H1 (cell line): ENCODE measurements at regions not wholly inside any gene's neighbourhood (a gene's known extent, or its start where the extent isn't known, plus 50 kb on each side); places are given as distances from the start of the nearest gene placed in this dataset.

Experiments used
- CTCF ChIA-PET: fragments of 300-600 bp; sonication (Branson Sonifier 250); formaldehyde crosslinking; loops from one replicate; lab custom pipeline; 2021; ENCODE audit not compliant: partially characterized antibody; lab: Charles Lee
- POLR2A ChIA-PET: fragments of 300-600 bp; sonication (Branson Sonifier 250); formaldehyde crosslinking; loops from one replicate; lab custom pipeline; 2021; ENCODE audit warnings: inconsistent platforms; ENCODE audit not compliant: partially characterized antibody; lab: Charles Lee
- DNase-seq, 2 experiments: peaks; one replicate each; pipeline versions ENCODE4 v3.0.0 to v3.0.0-alpha.2; 2010 to 2022; ENCODE audit warnings: low spot score in 2 of 2, low read depth in 1 of 2, mixed read lengths in 1 of 2
- FAIRE-seq: peaks from 2 replicates; lab custom pipeline; 2011; peaks lifted over from hg19 to GRCh38; lab: Jason Lieb, UNC
- H2AFZ ChIP-seq: 2 replicates; pipeline ENCODE4 v1.8.1; 2012; ENCODE audit warnings: low read length, inconsistent platforms
- H2AK5ac ChIP-seq: 2 replicates; pipeline ENCODE4 v1.6.1; 2013; ENCODE audit warnings: low read depth, low read length
- H2BK120ac ChIP-seq: replicated peaks from 2 replicates; pipeline ENCODE3; 2013; ENCODE audit warnings: low read depth, low read length, inconsistent platforms
- H2BK12ac ChIP-seq: 2 replicates; pipeline ENCODE4 v1.6.1; 2013; ENCODE audit warnings: low read depth, low read length
- H2BK15ac ChIP-seq: 2 replicates; pipeline ENCODE4 v1.6.1; 2013; ENCODE audit warnings: low read length
- H2BK20ac ChIP-seq: 2 replicates; pipeline ENCODE4 v1.6.1; 2013; ENCODE audit warnings: low read length
- H2BK5ac ChIP-seq: 2 replicates; pipeline ENCODE4 v1.6.1; 2013; ENCODE audit warnings: low read depth, low read length
- H3K14ac ChIP-seq: 2 replicates; pipeline ENCODE4 v1.6.1; 2013; ENCODE audit warnings: inconsistent platforms; ENCODE audit not compliant: insufficient read length
- H3K18ac ChIP-seq: 2 replicates; pipeline ENCODE4 v1.6.1; 2013; ENCODE audit warnings: low read length; ENCODE audit errors: extremely low read depth
- H3K23ac ChIP-seq: 2 replicates; pipeline ENCODE4 v1.6.1; 2013; ENCODE audit warnings: inconsistent platforms; ENCODE audit not compliant: insufficient read length
- H3K23me2 ChIP-seq: 2 replicates; pipeline ENCODE4 v1.6.1; 2013; ENCODE audit warnings: low read depth, low read length
- H3K27ac ChIP-seq: 2 replicates; pipeline ENCODE4 v1.6.1; 2011; ENCODE audit warnings: low read depth, low read length, inconsistent platforms
- H3K27me3 ChIP-seq, 4 experiments: replicated peaks in 1 of 4; 1 replicate in 1 of 4; 2 replicates in 3 of 4; pipeline versions ENCODE4 v1.6.1 to v1.8.1; 2011 to 2013; ENCODE audit warnings: low read length in 3 of 4, mild to moderate bottlenecking in 3 of 4, inconsistent platforms in 2 of 4, mixed read lengths in 2 of 4, moderate library complexity in 1 of 4; ENCODE audit not compliant: control insufficient read depth in 3 of 4, insufficient read depth in 3 of 4; ENCODE audit errors: extremely low read depth in 1 of 4
- H3K36me3 ChIP-seq, 4 experiments: 2 replicates each; pipeline versions ENCODE4 v1.6.1 to v1.8.1; 2011 to 2013; ENCODE audit warnings: mild to moderate bottlenecking in 4 of 4, low read length in 3 of 4, moderate library complexity in 2 of 4, control low read depth in 1 of 4, inconsistent platforms in 1 of 4; ENCODE audit not compliant: insufficient read depth in 4 of 4, control insufficient read depth in 2 of 4
- H3K4ac ChIP-seq: replicated peaks from 2 replicates; pipeline ENCODE3; 2013; ENCODE audit warnings: low read length, low read depth, mixed read lengths, inconsistent platforms; ENCODE audit not compliant: insufficient read length
- H3K4me1 ChIP-seq, 4 experiments: replicated peaks in 1 of 4; 1 replicate in 1 of 4; 2 replicates in 3 of 4; pipeline versions ENCODE4 v1.6.1 to v1.8.1; 2011 to 2013; ENCODE audit warnings: low read length in 3 of 4, inconsistent platforms in 2 of 4, mixed read lengths in 1 of 4; ENCODE audit not compliant: insufficient read depth in 4 of 4, control insufficient read depth in 3 of 4
- H3K4me2 ChIP-seq, 2 experiments: 2 replicates each; pipeline versions ENCODE4 v1.6.1 to v1.8.1; 2011 to 2013; ENCODE audit warnings: low read depth in 2 of 2, low read length in 2 of 2, control low read depth in 1 of 2, inconsistent platforms in 1 of 2, mild to moderate bottlenecking in 1 of 2; ENCODE audit not compliant: insufficient read depth in 1 of 2
- H3K4me3 ChIP-seq, 4 experiments: fragments of 200-600, 300-600 bp in 1 of 4; sonication (generic), shearing (Covaris generic), sonication (Bioruptor Twin) in 1 of 4; 2 replicates each; pipeline versions ENCODE4 v1.5.1 to v1.8.1; 2011 to 2016; ENCODE audit warnings: low read length in 4 of 4, low read depth in 3 of 4, control low read depth in 2 of 4, inconsistent platforms in 2 of 4, mild to moderate bottlenecking in 2 of 4, mixed read lengths in 1 of 4, moderate library complexity in 1 of 4; ENCODE audit not compliant: insufficient read depth in 2 of 4; ENCODE audit errors: extremely low read depth in 1 of 4
- H3K56ac ChIP-seq: replicated peaks from 2 replicates; pipeline ENCODE3; 2013; ENCODE audit warnings: low read depth, mild to moderate bottlenecking, mixed read lengths, low read length, inconsistent platforms; ENCODE audit not compliant: insufficient read length
- H3K79me1 ChIP-seq: 2 replicates; pipeline ENCODE4 v1.6.1; 2013; ENCODE audit warnings: low read depth, low read length, control low read depth
- H3K79me2 ChIP-seq, 2 experiments: 2 replicates each; pipeline versions ENCODE4 v1.6.1 to v1.8.1; 2012 to 2013; ENCODE audit warnings: low read length in 2 of 2, mild to moderate bottlenecking in 2 of 2, inconsistent platforms in 1 of 2; ENCODE audit not compliant: insufficient read depth in 2 of 2, control insufficient read depth in 1 of 2
- H3K9ac ChIP-seq, 4 experiments: replicated peaks in 1 of 4; 1 replicate in 1 of 4; 2 replicates in 3 of 4; pipeline versions ENCODE4 v1.6.1 to v1.8.1; 2011 to 2013; ENCODE audit warnings: low read depth in 3 of 4, low read length in 3 of 4, control low read depth in 2 of 4, mild to moderate bottlenecking in 2 of 4, moderate library complexity in 2 of 4, inconsistent platforms in 1 of 4; ENCODE audit errors: extremely low read depth in 1 of 4
- H3K9me3 ChIP-seq, 2 experiments: 2 replicates each; pipeline versions ENCODE4 v1.6.1 to v1.8.1; 2012 to 2013; ENCODE audit warnings: mild to moderate bottlenecking in 2 of 2, moderate library complexity in 2 of 2, control low read depth in 1 of 2, inconsistent platforms in 1 of 2, low read depth in 1 of 2, low read length in 1 of 2, mixed read lengths in 1 of 2; ENCODE audit not compliant: insufficient read depth in 2 of 2
- H4K20me1 ChIP-seq, 2 experiments: replicated peaks in 1 of 2; 2 replicates each; pipeline versions ENCODE3 to v1.8.1; 2011 to 2013; ENCODE audit warnings: inconsistent platforms in 2 of 2, low read length in 2 of 2, mild to moderate bottlenecking in 1 of 2; ENCODE audit not compliant: insufficient read depth in 2 of 2, control insufficient read depth in 1 of 2
- H4K5ac ChIP-seq: 2 replicates; pipeline ENCODE4 v1.6.1; 2013; ENCODE audit warnings: low read length, low read depth, mixed read lengths, inconsistent platforms; ENCODE audit not compliant: insufficient read length
- H4K8ac ChIP-seq: 2 replicates; pipeline ENCODE4 v1.8.0; 2013; ENCODE audit warnings: mild to moderate bottlenecking, moderate library complexity, low read length, inconsistent platforms; ENCODE audit not compliant: insufficient read depth; ENCODE audit errors: extremely low read depth
- H4K91ac ChIP-seq: replicated peaks from 2 replicates; pipeline ENCODE3; 2013; ENCODE audit warnings: low read length, mixed read lengths, inconsistent platforms; ENCODE audit not compliant: insufficient read length
- CEBPB ChIP-seq: IDR thresholded peaks from 2 replicates; pipeline ENCODE4 v1.6.1; 2012; ENCODE audit warnings: low read depth, low read length
- CREB1 ChIP-seq: IDR thresholded peaks from 2 replicates; pipeline ENCODE4 v1.6.1; 2012; ENCODE audit warnings: inconsistent platforms
- GTF2F1 ChIP-seq: IDR thresholded peaks from 2 replicates; pipeline ENCODE4 v1.6.1; 2012; ENCODE audit warnings: low read depth, low read length, improper control_type of control experiment, borderline replicate concordance
- RAD21 ChIP-seq, 2 experiments: IDR thresholded peaks in 1 of 2; conservative IDR thresholded peaks in 1 of 2; 2 replicates each; pipeline ENCODE4 v1.6.1; 2011; ENCODE audit warnings: low read depth in 2 of 2, low read length in 2 of 2, improper control_type of control experiment in 1 of 2, inconsistent platforms in 1 of 2, mild to moderate bottlenecking in 1 of 2, moderate library complexity in 1 of 2
- SP2 ChIP-seq: IDR thresholded peaks from 2 replicates; pipeline ENCODE4 v1.6.1; 2012; ENCODE audit warnings: mild to moderate bottlenecking, low read length, inconsistent platforms
- TCF12 ChIP-seq: IDR thresholded peaks from 2 replicates; pipeline ENCODE4 v1.6.1; 2011; ENCODE audit warnings: low read depth, mild to moderate bottlenecking, low read length
- WGBS, 2 experiments: shearing (Covaris generic) in 1 of 2; methylation state at CpG; one replicate each; pipeline versions ENCODE4 v1.1.6 to v1.1.7; 2013 to 2015; ENCODE audit warnings: low lambda C conversion rate in 2 of 2, mixed read lengths in 2 of 2, inconsistent platforms in 1 of 2, low coverage in 1 of 2, missing lambda C conversion rate in 1 of 2; ENCODE audit not compliant: insufficient replicate concordance in 2 of 2, insufficient coverage in 1 of 2, insufficient read length in 1 of 2; ENCODE audit errors: extremely low coverage in 1 of 2, missing lambda C conversion rate in 1 of 2; 5-methylcytosine and 5-hydroxymethylcytosine counted together
- TF ChIP-seq, protein P1 (sequence below): IDR thresholded peaks from 2 replicates; pipeline ENCODE4 v1.6.1; 2012; ENCODE audit warnings: inconsistent platforms

DNA sequence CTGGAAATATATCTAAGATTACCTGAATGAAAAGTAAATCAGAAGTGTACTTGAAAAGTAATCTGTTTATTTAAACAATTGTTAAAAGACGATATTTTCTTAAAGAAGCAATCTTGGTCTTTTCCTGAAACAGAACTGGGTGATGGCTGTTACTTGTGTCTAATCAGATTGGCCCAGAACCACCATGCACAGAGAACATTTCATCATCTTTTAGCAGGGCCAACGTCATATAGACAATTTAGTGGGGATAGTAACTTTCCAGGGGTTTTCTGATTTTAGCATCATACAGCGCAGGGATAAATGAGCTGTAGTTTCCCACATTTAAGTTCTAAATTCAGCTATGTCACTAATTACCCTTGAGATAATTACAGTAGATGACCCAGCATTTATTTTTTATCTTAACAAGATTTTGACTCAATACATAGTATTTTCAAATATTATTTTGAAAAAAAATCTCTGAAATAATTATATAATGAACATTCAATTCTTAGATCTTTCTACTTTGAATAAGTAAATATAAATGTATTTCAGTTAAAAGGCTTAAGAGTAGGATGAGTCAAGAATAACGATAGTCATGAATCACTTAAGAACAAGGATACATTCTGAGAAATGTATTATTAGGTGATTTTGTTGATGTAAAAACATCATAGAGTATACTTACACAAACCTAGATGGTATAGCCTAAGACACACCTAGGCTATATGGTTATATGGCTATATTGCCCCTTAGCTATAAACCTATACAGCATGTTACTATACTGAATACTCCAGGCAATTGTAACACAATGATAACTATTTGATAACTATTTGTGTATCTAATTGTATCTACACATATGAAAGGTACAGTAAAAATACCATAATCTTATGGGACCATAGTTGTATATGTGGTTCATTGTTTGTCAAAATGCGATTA lies 103.8 kb upstream of the MME start:
- WGBS, 2 experiments, result 91% methylated on average over 5 of the region's 5 CpGs; no CpG with 5 or more reads in 1 of the 2 experiments
- Histone ChIP-seq H2BK20ac (no peak overlapping the region), H3K4me3 (no peak overlapping the region), H4K20me1 (no peaks in the 10 kb centered on the region), H4K8ac (no peak overlapping the region), H4K5ac (no peak overlapping the region), H2BK5ac (no peak overlapping the region), H3K79me2 (no peaks in the 10 kb centered on the region), H3K4me2 (no peak overlapping the region), H3K14ac (no peak overlapping the region), H3K23me2 (no peaks in the 10 kb centered on the region), H3K23ac (no peak overlapping the region), H3K9ac (no peak overlapping the region), H3K36me3 (no peaks in the 10 kb centered on the region), H2BK15ac (no peak overlapping the region), H3K4me1 (no peaks in the 10 kb centered on the region), H4K91ac (no peak overlapping the region), H2BK12ac (no peak overlapping the region), H3K27me3 (no peaks in the 10 kb centered on the region), H3K79me1 (no peaks in the 10 kb centered on the region), H2AFZ (no peak overlapping the region), H3K4ac (no peak overlapping the region), H2AK5ac (no peak overlapping the region), H3K18ac (no peak overlapping the region), H3K56ac (no peak overlapping the region), H2BK120ac (no peak overlapping the region), H3K27ac (no peak overlapping the region)
- POLR2A ChIA-PET, result no interaction called here
- CTCF ChIA-PET, result interaction anchor here (0.6 to 1.0 kb wide), 2 partner anchors 11 to 26 kb away, joined by 3 read pairs; no protein-coding TSS in a partner anchor
- DNase-seq (no peak), FAIRE-seq (no peak)
- TF ChIP-seq TCF12, result no peak
- TF ChIP-seq GTF2F1, result no peak
- no peak for TF ChIP-seq RAD21 (IDR thresholded peaks at IDR 0.05 in 1 of 2, conservative IDR thresholded peaks at IDR 0.05 in 1 of 2; ENCODE audit: low read depth in 2 of 2, low read length in 2 of 2)
- TF ChIP-seq, protein P1, sequence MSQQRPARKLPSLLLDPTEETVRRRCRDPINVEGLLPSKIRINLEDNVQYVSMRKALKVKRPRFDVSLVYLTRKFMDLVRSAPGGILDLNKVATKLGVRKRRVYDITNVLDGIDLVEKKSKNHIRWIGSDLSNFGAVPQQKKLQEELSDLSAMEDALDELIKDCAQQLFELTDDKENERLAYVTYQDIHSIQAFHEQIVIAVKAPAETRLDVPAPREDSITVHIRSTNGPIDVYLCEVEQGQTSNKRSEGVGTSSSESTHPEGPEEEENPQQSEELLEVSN, result no peak
- TF ChIP-seq CREB1, result no peak
- no peak for TF ChIP-seq SP2
- no peak for TF ChIP-seq CEBPB
- TF ChIP-seq, all 59 proteins: peak for 0
- H3K9me3 ChIP-seq, result no peaks in the 10 kb centered on the region
